SU-DHL-6 (cell line): ENCODE measurements at regions not wholly inside any gene's neighbourhood (a gene's known extent, or its start where the extent isn't known, plus 50 kb on each side); places are given as distances from the start of the nearest gene placed in this dataset.

ENCODE experiments used
- EZH2phosphoT487 ChIP-seq: fragments of 200-600 bp; sonication (generic), shearing (Covaris generic); conservative IDR thresholded peaks from 2 replicates; pipeline ENCODE4 v1.6.1; 2018; ENCODE audit warnings: mild to moderate bottlenecking, antibody characterized with exemption, low read length, moderate library complexity, mixed read lengths
- TF ChIP-seq, protein P1 (sequence below): fragments of 200-600 bp; sonication (generic); IDR thresholded peaks from one replicate; pipeline ENCODE4 v1.5.1; 2017; ENCODE audit warnings: antibody characterized with exemption, mild to moderate bottlenecking, low read length, moderate library complexity; ENCODE audit not compliant: insufficient read depth, poor library complexity, severe bottlenecking

- TF ChIP-seq, protein P1, sequence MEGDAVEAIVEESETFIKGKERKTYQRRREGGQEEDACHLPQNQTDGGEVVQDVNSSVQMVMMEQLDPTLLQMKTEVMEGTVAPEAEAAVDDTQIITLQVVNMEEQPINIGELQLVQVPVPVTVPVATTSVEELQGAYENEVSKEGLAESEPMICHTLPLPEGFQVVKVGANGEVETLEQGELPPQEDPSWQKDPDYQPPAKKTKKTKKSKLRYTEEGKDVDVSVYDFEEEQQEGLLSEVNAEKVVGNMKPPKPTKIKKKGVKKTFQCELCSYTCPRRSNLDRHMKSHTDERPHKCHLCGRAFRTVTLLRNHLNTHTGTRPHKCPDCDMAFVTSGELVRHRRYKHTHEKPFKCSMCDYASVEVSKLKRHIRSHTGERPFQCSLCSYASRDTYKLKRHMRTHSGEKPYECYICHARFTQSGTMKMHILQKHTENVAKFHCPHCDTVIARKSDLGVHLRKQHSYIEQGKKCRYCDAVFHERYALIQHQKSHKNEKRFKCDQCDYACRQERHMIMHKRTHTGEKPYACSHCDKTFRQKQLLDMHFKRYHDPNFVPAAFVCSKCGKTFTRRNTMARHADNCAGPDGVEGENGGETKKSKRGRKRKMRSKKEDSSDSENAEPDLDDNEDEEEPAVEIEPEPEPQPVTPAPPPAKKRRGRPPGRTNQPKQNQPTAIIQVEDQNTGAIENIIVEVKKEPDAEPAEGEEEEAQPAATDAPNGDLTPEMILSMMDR: no peak
- no peak for TF ChIP-seq EZH2phosphoT487
Observed at GRCh38 chr7:4338556-4338955, 343.5 kb upstream of the FOXK1 start.
